ENCODE measurements at regions not wholly inside any gene's neighbourhood (a gene's known extent, or its start where the extent isn't known, plus 50 kb on each side); places are given as distances from the start of the nearest gene placed in this dataset.

GRCh38 chr1:4468386-4468785 is 186.0 kb upstream of the AJAP1 start:
- TF ChIP-seq CTCF (IDR thresholded peaks at IDR 0.05), result no peak
- Mint-ChIP-seq H3K9me3 (peaks cover 58% of the 10 kb centered on the region), H3K4me3 (no peak overlapping the region), H3K4me1 (ENCODE audit: low read depth) (no peaks in the 10 kb centered on the region), H3K36me3 (ENCODE audit: low read depth) (no peaks in the 10 kb centered on the region), H3K27ac (no peak overlapping the region), H3K27me3 (ENCODE audit: insufficient read depth) (no peaks in the 10 kb centered on the region)
- no peak for DNase-seq

- H3K9me3 Mint-ChIP-seq, result peaks cover 56% of the 10 kb centered on the region
- DNase-seq, result no peak
- no peaks in the 10 kb centered on the region for H3K4me1 Mint-ChIP-seq (ENCODE audit: low read depth)
Measured at GRCh38 chr1:4468804-4469514, 185.4 kb upstream of the AJAP1 start.

GRCh38 chr1:4476394-4476793 is 178.0 kb upstream of the AJAP1 start:
- TF ChIP-seq CTCF (IDR thresholded peaks at IDR 0.05), result no peak
- H3K36me3 Mint-ChIP-seq (ENCODE audit: low read depth), result peaks cover 9% of the 10 kb centered on the region; the same call in 1 of the 2 replicates
- H3K4me1 Mint-ChIP-seq (ENCODE audit: low read depth), result no peaks in the 10 kb centered on the region
- no peak overlapping the region for H3K4me3 Mint-ChIP-seq
- no peaks in the 10 kb centered on the region for H3K27me3 Mint-ChIP-seq (ENCODE audit: insufficient read depth)
- DNase-seq, result no peak
- H3K27ac Mint-ChIP-seq, result no peak overlapping the region
- H3K9me3 Mint-ChIP-seq, result peaks cover 69% of the 10 kb centered on the region

More at GRCh38 chr1:4468804-4469514, 185.4 kb upstream of the AJAP1 start:
- TF ChIP-seq CTCF (IDR thresholded peaks at IDR 0.05), result no peak
- no peaks in the 10 kb centered on the region for H3K27me3 Mint-ChIP-seq (ENCODE audit: insufficient read depth)
- no peak overlapping the region for H3K27ac Mint-ChIP-seq
- H3K4me3 Mint-ChIP-seq, result no peak overlapping the region
- peaks cover 5% of the 10 kb centered on the region; the same call in 1 of the 2 replicates for H3K36me3 Mint-ChIP-seq (ENCODE audit: low read depth)

GRCh38 chr1:4481451-4481850 is 173.0 kb upstream of the AJAP1 start:
- Mint-ChIP-seq H3K27me3 (ENCODE audit: insufficient read depth) (no peaks in the 10 kb centered on the region; the same call in 1 of the 2 replicates), H3K4me3 (no peak overlapping the region), H3K36me3 (ENCODE audit: low read depth) (peaks cover 4% of the 10 kb centered on the region; the same call in 1 of the 2 replicates), H3K4me1 (ENCODE audit: low read depth) (no peaks in the 10 kb centered on the region), H3K27ac (no peak overlapping the region), H3K9me3 (peaks cover 76% of the 10 kb centered on the region)
- DNase-seq, result no peak
- TF ChIP-seq CTCF (IDR thresholded peaks at IDR 0.05), result no peak

GRCh38 chr1:4482526-4482925 is 171.9 kb upstream of the AJAP1 start:
- TF ChIP-seq CTCF (IDR thresholded peaks at IDR 0.05), result no peak
- H3K36me3 Mint-ChIP-seq (ENCODE audit: low read depth), result peaks cover 4% of the 10 kb centered on the region; the same call in 1 of the 2 replicates
- no peak for DNase-seq
- no peaks in the 10 kb centered on the region for H3K4me1 Mint-ChIP-seq (ENCODE audit: low read depth)
- no peak overlapping the region for H3K4me3 Mint-ChIP-seq
- no peaks in the 10 kb centered on the region; the same call in 1 of the 2 replicates for H3K27me3 Mint-ChIP-seq (ENCODE audit: insufficient read depth)
- H3K27ac Mint-ChIP-seq, result no peak overlapping the region
- peaks cover 73% of the 10 kb centered on the region for H3K9me3 Mint-ChIP-seq
